NCI-H2227 treated with DMSO at 0.1 percent for 48 hours (cell line): ENCODE measurements at regions not wholly inside any gene's neighbourhood (a gene's known extent, or its start where the extent isn't known, plus 50 kb on each side); places are given as distances from the start of the nearest gene placed in this dataset.
"Not testable (repeated sequence)": the region's sequence is repeated elsewhere in the genome, so short reads cannot be mapped to it uniquely, and the experiment has no call there.

Experiments
- DNase-seq: peaks from one replicate; lab custom pipeline; 2025; lab: John Stamatoyannopoulos, UW

- no peak for DNase-seq
These were observed 440.4 kb downstream of the HINT1 start for GRCh38 chr5:130724658-130725057.

- DNase-seq, result no peak
These were observed 444.7 kb downstream of the HINT1 start for GRCh38 chr5:130720355-130720754.

- DNase-seq, result no peak
These were observed 449.5 kb downstream of the HINT1 start for GRCh38 chr5:130715541-130715940.

- DNase-seq, result no peak
These were observed 450.9 kb downstream of the HINT1 start for GRCh38 chr5:130714200-130714599.

GRCh38 chr5:130712324-130712723, 452.7 kb downstream of the HINT1 start:
- DNase-seq, result no peak

GRCh38 chr5:130710596-130710995, 454.5 kb downstream of the HINT1 start:
- no peak for DNase-seq

GRCh38 chr5:130708754-130709153, 456.3 kb downstream of the HINT1 start:
- DNase-seq, result no peak

GRCh38 chr5:130706696-130707095, 458.4 kb downstream of the HINT1 start:
- DNase-seq, result no peak

- no peak for DNase-seq
These were observed 459.7 kb downstream of the HINT1 start for GRCh38 chr5:130705368-130705767.

- no peak for DNase-seq
These were observed 471.5 kb downstream of the HINT1 start for GRCh38 chr5:130693509-130693908.

GRCh38 chr5:130692770-130693169, 472.3 kb downstream of the HINT1 start:
- no peak for DNase-seq

GRCh38 chr5:130689831-130690230, 475.2 kb downstream of the HINT1 start:
- DNase-seq, result no peak

- no peak for DNase-seq
These were observed 477.8 kb downstream of the HINT1 start for GRCh38 chr5:130687085-130687733.

GRCh38 chr5:130678637-130679036, 486.4 kb downstream of the HINT1 start:
- DNase-seq, result no peak

GRCh38 chr5:130666462-130666861, 498.6 kb downstream of the HINT1 start:
- DNase-seq, result no peak

GRCh38 chr5:130652176-130652575, 512.9 kb downstream of the HINT1 start:
- DNase-seq, result no peak

GRCh38 chr5:130651440-130651839, 513.6 kb downstream of the HINT1 start:
- DNase-seq, result no peak

GRCh38 chr5:130643321-130643720, 521.7 kb downstream of the HINT1 start:
- no peak for DNase-seq

GRCh38 chr5:130642461-130642860, 522.6 kb downstream of the HINT1 start:
- DNase-seq, result no peak

GRCh38 chr5:130627145-130627544, 537.9 kb downstream of the HINT1 start:
- DNase-seq, result no peak

GRCh38 chr5:130624805-130625204, 540.3 kb downstream of the HINT1 start:
- no peak for DNase-seq

- DNase-seq, result no peak
These were observed 548.9 kb downstream of the HINT1 start for GRCh38 chr5:130616161-130616560.

- DNase-seq, result no peak
These were observed 559.8 kb downstream of the HINT1 start for GRCh38 chr5:130605234-130605633.

- DNase-seq, result not testable (repeated sequence)
These were observed 568.4 kb downstream of the HINT1 start for GRCh38 chr5:130596647-130597046.
